MCF 10A (cell line): ENCODE measurements at regions not wholly inside any gene's neighbourhood (a gene's known extent, or its start where the extent isn't known, plus 50 kb on each side); places are given as distances from the start of the nearest gene placed in this dataset.

ENCODE experiments used
- BruUV-seq: library from RNA; stranded (reverse); fragments of 400-500 nt; replicated peaks from 2 replicates; lab custom pipeline; 2021; lab: Mats Ljungman, UMichigan
- CTCF ChIA-PET: fragments of 300-600 bp; sonication (Branson Sonifier 250); formaldehyde crosslinking; extraction: SDS; loops from one replicate; lab custom pipeline; 2021; ENCODE audit warnings: antibody characterized with exemption, inconsistent platforms; lab: Yijun Ruan, JAX
- POLR2A ChIA-PET: fragments of 300-600, 350-650 bp; sonication (Branson Sonifier 250); formaldehyde crosslinking; extraction: SDS; loops from one replicate; lab custom pipeline; 2020; ENCODE audit warnings: antibody characterized with exemption, inconsistent platforms; lab: Yijun Ruan, JAX
- DNase-seq: peaks from one replicate; pipeline ENCODE4 v3.0.0-alpha.2; 2018; ENCODE audit not compliant: unreplicated experiment
- H3K27ac Mint-ChIP-seq: one replicate; pipeline ENCODE4 v1.8.0; 2022; ENCODE audit warnings: mild to moderate bottlenecking, low read depth, mixed read lengths; ENCODE audit not compliant: unreplicated experiment
- H3K27me3 Mint-ChIP-seq: one replicate; pipeline ENCODE4 v1.8.0; 2022; ENCODE audit warnings: mixed read lengths; ENCODE audit not compliant: insufficient read depth, unreplicated experiment
- H3K36me3 Mint-ChIP-seq: one replicate; pipeline ENCODE4 v1.8.0; 2022; ENCODE audit warnings: mild to moderate bottlenecking, moderate library complexity, mixed read lengths; ENCODE audit not compliant: insufficient read depth, unreplicated experiment
- H3K4me1 Mint-ChIP-seq: one replicate; pipeline ENCODE4 v1.8.0; 2022; ENCODE audit warnings: mixed read lengths; ENCODE audit not compliant: insufficient read depth, unreplicated experiment
- H3K4me3 Mint-ChIP-seq: one replicate; pipeline ENCODE4 v1.8.0; 2022; ENCODE audit warnings: mild to moderate bottlenecking, moderate library complexity, mixed read lengths; ENCODE audit not compliant: unreplicated experiment
- H3K9me3 Mint-ChIP-seq: one replicate; pipeline ENCODE4 v1.8.0; 2022; ENCODE audit warnings: mixed read lengths; ENCODE audit not compliant: unreplicated experiment
- CTCF ChIP-seq: fragments of 200-600 bp; IDR thresholded peaks from one replicate; pipeline ENCODE4 v1.8.0; 2022; ENCODE audit warnings: antibody characterized with exemption, mild to moderate bottlenecking; ENCODE audit not compliant: unreplicated experiment
- intact Hi-C: fragments of 100-400 bp; cut with micrococcal nuclease; formaldehyde crosslinking; loops from 2 replicates; pipeline ENCODE4 v1.14.1; 2022

GRCh38 chr13:79194272-79194671 is 211.8 kb downstream of the RBM26 start:
- TF ChIP-seq CTCF = no peak
- no peak for DNase-seq
- Mint-ChIP-seq H3K27me3 (no peaks in the 10 kb centered on the region), H3K27ac (no peak overlapping the region), H3K4me3 (no peak overlapping the region), H3K4me1 (no peaks in the 10 kb centered on the region), H3K9me3 (no peaks in the 10 kb centered on the region), H3K36me3 (no peaks in the 10 kb centered on the region)
- ChIA-PET POLR2A (no interaction called here), CTCF (interaction anchor here (0.5 to 0.7 kb wide), 3 partner anchors 76 to 164 kb away, joined by 3 to 4 read pairs (median 3); no protein-coding TSS in a partner anchor)
- BruUV-seq = no TSS peak
- intact Hi-C loops = no loop called here

GRCh38 chr13:79191501-79191900 is 214.6 kb downstream of the RBM26 start:
- TF ChIP-seq CTCF = no peak
- ChIA-PET POLR2A (interaction anchor here (0.8 kb wide), 1 partner anchor 40 kb away, joined by 3 read pairs; no protein-coding TSS in a partner anchor), CTCF (no interaction called here)
- DNase-seq = no peak
- Mint-ChIP-seq H3K27me3 (no peaks in the 10 kb centered on the region), H3K4me3 (no peak overlapping the region), H3K27ac (no peak overlapping the region), H3K36me3 (no peaks in the 10 kb centered on the region), H3K4me1 (no peaks in the 10 kb centered on the region), H3K9me3 (no peaks in the 10 kb centered on the region)
- BruUV-seq = no TSS peak
- intact Hi-C loops = no loop called here

- no peak overlapping the region for H3K27ac Mint-ChIP-seq
- ChIA-PET CTCF (no interaction called here), POLR2A (no interaction called here)
- TF ChIP-seq CTCF = no peak
- no TSS peak for BruUV-seq
- no peaks in the 10 kb centered on the region for H3K4me1 Mint-ChIP-seq
- intact Hi-C loops = no loop called here
- no peak for DNase-seq
- no peaks in the 10 kb centered on the region for H3K9me3 Mint-ChIP-seq
- no peaks in the 10 kb centered on the region for H3K36me3 Mint-ChIP-seq
- no peaks in the 10 kb centered on the region for H3K27me3 Mint-ChIP-seq
- no peak overlapping the region for H3K4me3 Mint-ChIP-seq
Measured at GRCh38 chr13:79190932-79191331, 215.1 kb downstream of the RBM26 start.

GRCh38 chr13:79187917-79188690 is 218.0 kb downstream of the RBM26 start:
- Mint-ChIP-seq H3K9me3 (no peaks in the 10 kb centered on the region), H3K4me3 (no peak overlapping the region), H3K4me1 (no peaks in the 10 kb centered on the region), H3K27me3 (no peaks in the 10 kb centered on the region), H3K36me3 (no peaks in the 10 kb centered on the region), H3K27ac (no peak overlapping the region)
- ChIA-PET CTCF (no interaction called here), POLR2A (no interaction called here)
- BruUV-seq = no TSS peak
- intact Hi-C loops = no loop called here
- TF ChIP-seq CTCF = no peak
- DNase-seq = no peak
